Transverse colon (tissue), 4 donors: ENCODE measurements at regions not wholly inside any gene's neighbourhood (a gene's known extent, or its start where the extent isn't known, plus 50 kb on each side); places are given as distances from the start of the nearest gene placed in this dataset.

ENCODE experiments used
- DNase-seq: peaks from one replicate; pipeline ENCODE4 v3.0.0-alpha.2; 2019
- H3K27ac ChIP-seq, 4 donors: fragments of 200-600 bp; sonication (generic); 2 replicates each; pipeline ENCODE4 v1.5.1; 2016 to 2018; ENCODE audit warnings: inconsistent platforms in 4 of 4
- H3K27me3 ChIP-seq: fragments of 200-600 bp; sonication (generic); 2 replicates; pipeline ENCODE4 v1.5.1; 2017; ENCODE audit warnings: inconsistent platforms
- H3K36me3 ChIP-seq, 4 donors: fragments of 200-600 bp; sonication (generic); 2 replicates each; pipeline ENCODE4 v1.5.1; 2017 to 2019; ENCODE audit warnings: inconsistent platforms in 4 of 4
- H3K4me1 ChIP-seq, 4 donors: fragments of 200-600 bp; sonication (generic); 2 replicates each; pipeline ENCODE4 v1.5.1; 2017 to 2020; ENCODE audit warnings: inconsistent platforms in 4 of 4
- H3K4me3 ChIP-seq, 4 donors: fragments of 200-600 bp; sonication (generic); 1 replicate in 1 of 4; 2 replicates in 3 of 4; pipeline versions ENCODE4 v1.5.1 to v1.6.1; 2017 to 2019; ENCODE audit warnings: inconsistent platforms in 4 of 4
- H3K9me3 ChIP-seq, 2 donors: fragments of 200-600 bp; sonication (generic); 2 replicates each; pipeline ENCODE4 v1.5.1; 2017 to 2019; ENCODE audit warnings: inconsistent platforms in 2 of 2
- EP300 ChIP-seq: sonication (generic); formaldehyde crosslinking; IDR thresholded peaks from one replicate; pipeline ENCODE4 v1.6.1; 2017; ENCODE audit warnings: antibody characterized with exemption, low read depth
- POLR2A ChIP-seq: fragments of 450-650 bp; IDR thresholded peaks from one replicate; pipeline ENCODE4 v1.6.1; 2016; ENCODE audit warnings: antibody characterized with exemption, mild to moderate bottlenecking, moderate library complexity
- POLR2AphosphoS5 ChIP-seq, 3 donors: sonication (generic); formaldehyde crosslinking; IDR thresholded peaks; one replicate each; pipeline ENCODE4 v1.6.1; 2016; ENCODE audit warnings: antibody characterized with exemption in 3 of 3
- WGBS, 2 donors: methylation state at CpG; one replicate each; pipeline ENCODE4 v1.1.5; 2018; ENCODE audit warnings: low coverage in 1 of 2; 5-methylcytosine and 5-hydroxymethylcytosine counted together
- in situ Hi-C, 4 donors: fragments of 200-750 bp; cut with MboI; loops; one replicate each; pipeline versions ENCODE4 v1.15.0 to v1.15.1; 2017; ENCODE audit warnings: low sequenced_read_pairs in 3 of 4, low pct_ligation_motif_present in 1 of 4, low pct_unique_long_range_greater_than_20kb in 1 of 4
- intact Hi-C: fragments of 100-400 bp; cut with DNase I; formaldehyde crosslinking; loops from one replicate; pipeline ENCODE4 v1.15.1; 2023; ENCODE audit warnings: low total_unique reads
- TF ChIP-seq, protein P1 (sequence below), 5 experiments: fragments of 200-600 bp in 3 of 5; fragments of 450-650 bp in 2 of 5; sonication (generic) in 3 of 5; IDR thresholded peaks; 1 replicate in 2 of 5; 2 replicates in 3 of 5; pipeline ENCODE4 v1.5.1; 2016 to 2017; ENCODE audit warnings: antibody characterized with exemption in 5 of 5, inconsistent platforms in 3 of 5, mild to moderate bottlenecking in 2 of 5, moderate library complexity in 1 of 5

DNA sequence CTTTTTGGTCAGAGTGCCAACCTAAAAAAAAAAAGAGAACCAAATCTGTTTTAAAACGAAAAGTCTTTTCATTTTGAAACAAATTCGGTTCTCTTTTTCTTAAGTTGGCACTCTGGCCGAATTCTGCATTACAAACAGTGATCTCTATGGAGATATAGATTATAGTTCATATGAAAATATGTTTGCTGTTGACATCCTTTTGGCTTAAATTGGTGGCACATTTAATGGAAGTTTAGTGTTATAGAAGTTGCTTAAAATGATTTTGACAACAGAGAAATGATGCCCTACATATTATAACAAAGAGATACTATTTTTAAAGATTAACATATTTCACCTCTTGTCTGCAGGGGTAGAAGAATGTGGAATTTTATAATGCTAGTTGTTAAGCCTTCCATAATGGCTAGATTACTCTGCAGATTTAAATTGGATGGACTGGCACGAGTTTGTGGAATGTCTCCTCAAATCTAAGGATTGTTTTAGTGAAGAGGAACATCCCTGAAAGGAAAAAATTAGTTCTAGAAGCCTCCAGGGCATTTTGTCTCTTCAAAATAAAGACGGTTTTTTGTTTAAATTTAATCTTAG lies 222.9 kb upstream of the CDH2 start:
- no peak overlapping the region for H3K4me3 ChIP-seq
- H3K27me3 ChIP-seq: no peaks in the 10 kb centered on the region
- no peaks in the 10 kb centered on the region for H3K4me1 ChIP-seq
- no peak for TF ChIP-seq POLR2AphosphoS5 (IDR thresholded peaks at IDR 0.05)
- 55 to 57% methylated on average over 5 of the region's 5 CpGs for WGBS, 2 donors
- DNase-seq: no peak
- no peak overlapping the region for H3K27ac ChIP-seq
- H3K36me3 ChIP-seq: no peaks in the 10 kb centered on the region
- in situ Hi-C loops (no loop called here), intact Hi-C loops (no loop called here)
- H3K9me3 ChIP-seq: peaks cover 0 to 3% of the 10 kb centered on the region in 2 donors

- no peak for DNase-seq
- H3K4me3 ChIP-seq: no peak overlapping the region
- in situ Hi-C loops: no loop called here
- no peaks in the 10 kb centered on the region for H3K27me3 ChIP-seq
- H3K4me1 ChIP-seq: no peaks in the 10 kb centered on the region
- H3K9me3 ChIP-seq: no peaks in the 10 kb centered on the region
- H3K27ac ChIP-seq: no peak overlapping the region
- no peaks in the 10 kb centered on the region for H3K36me3 ChIP-seq
- 49 to 50% methylated on average over 1 of the region's 1 CpG for WGBS, 2 donors
- TF ChIP-seq, protein P1, sequence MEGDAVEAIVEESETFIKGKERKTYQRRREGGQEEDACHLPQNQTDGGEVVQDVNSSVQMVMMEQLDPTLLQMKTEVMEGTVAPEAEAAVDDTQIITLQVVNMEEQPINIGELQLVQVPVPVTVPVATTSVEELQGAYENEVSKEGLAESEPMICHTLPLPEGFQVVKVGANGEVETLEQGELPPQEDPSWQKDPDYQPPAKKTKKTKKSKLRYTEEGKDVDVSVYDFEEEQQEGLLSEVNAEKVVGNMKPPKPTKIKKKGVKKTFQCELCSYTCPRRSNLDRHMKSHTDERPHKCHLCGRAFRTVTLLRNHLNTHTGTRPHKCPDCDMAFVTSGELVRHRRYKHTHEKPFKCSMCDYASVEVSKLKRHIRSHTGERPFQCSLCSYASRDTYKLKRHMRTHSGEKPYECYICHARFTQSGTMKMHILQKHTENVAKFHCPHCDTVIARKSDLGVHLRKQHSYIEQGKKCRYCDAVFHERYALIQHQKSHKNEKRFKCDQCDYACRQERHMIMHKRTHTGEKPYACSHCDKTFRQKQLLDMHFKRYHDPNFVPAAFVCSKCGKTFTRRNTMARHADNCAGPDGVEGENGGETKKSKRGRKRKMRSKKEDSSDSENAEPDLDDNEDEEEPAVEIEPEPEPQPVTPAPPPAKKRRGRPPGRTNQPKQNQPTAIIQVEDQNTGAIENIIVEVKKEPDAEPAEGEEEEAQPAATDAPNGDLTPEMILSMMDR (IDR thresholded peaks at IDR 0.05): no peak
- TF ChIP-seq POLR2AphosphoS5 (IDR thresholded peaks at IDR 0.05): no peak
- TF ChIP-seq POLR2A: no peak
- no peak for TF ChIP-seq EP300
- intact Hi-C loops: no loop called here
Observed at GRCh38 chr18:28398471-28398870, 221.5 kb upstream of the CDH2 start.

- DNase-seq: no peak
- TF ChIP-seq, protein P1 (IDR thresholded peaks at IDR 0.05): no peak
- no peak for TF ChIP-seq POLR2AphosphoS5 (IDR thresholded peaks at IDR 0.05)
- TF ChIP-seq EP300: no peak
- no peak for TF ChIP-seq POLR2A
- Histone ChIP-seq H3K4me3 (no peak overlapping the region), H3K4me1 (no peaks in the 10 kb centered on the region), H3K27ac (no peak overlapping the region), H3K27me3 (no peaks in the 10 kb centered on the region), H3K9me3 (peaks cover 0 to 15% of the 10 kb centered on the region in 2 donors), H3K36me3 (no peaks in the 10 kb centered on the region)
- in situ Hi-C loops (no loop called here), intact Hi-C loops (no loop called here)
Observed at GRCh38 chr18:28390022-28390421, 213.1 kb upstream of the CDH2 start.

- WGBS, 2 donors: 45 to 47% methylated on average over 3 of the region's 3 CpGs
- H3K27ac ChIP-seq: no peak overlapping the region
- no peak overlapping the region for H3K4me3 ChIP-seq
- TF ChIP-seq, protein P1 (IDR thresholded peaks at IDR 0.05): no peak
- TF ChIP-seq EP300 (no peak), POLR2AphosphoS5 (IDR thresholded peaks at IDR 0.05) (no peak), POLR2A (no peak)
- H3K9me3 ChIP-seq: no peaks in the 10 kb centered on the region
- intact Hi-C loops (no loop called here), in situ Hi-C loops (no loop called here)
- no peak for DNase-seq
- no peaks in the 10 kb centered on the region for H3K36me3 ChIP-seq
- no peaks in the 10 kb centered on the region for H3K4me1 ChIP-seq
- no peaks in the 10 kb centered on the region for H3K27me3 ChIP-seq
Observed at GRCh38 chr18:28382215-28382879, 205.4 kb upstream of the CDH2 start.
